ENCODE measurements at regions not wholly inside any gene's neighbourhood (a gene's known extent, or its start where the extent isn't known, plus 50 kb on each side); places are given as distances from the start of the nearest gene placed in this dataset.

- TF ChIP-seq CTCF (IDR thresholded peaks at IDR 0.05) (no peak), REST (IDR thresholded peaks at IDR 0.05; ENCODE audit: insufficient read depth in 1 of 2, low read depth in 2 of 2, low read length in 1 of 2) (no peak), POLR2AphosphoS5 (IDR thresholded peaks at IDR 0.05; ENCODE audit: low read depth, low read length) (no peak)
These were observed 129.8 kb downstream of the MEX3B start for GRCh38 chr15:81915990-81916389.
